ENCODE measurements at regions not wholly inside any gene's neighbourhood (a gene's known extent, or its start where the extent isn't known, plus 50 kb on each side); places are given as distances from the start of the nearest gene placed in this dataset.

- H3K27me3 ChIP-seq (ENCODE audit: control insufficient read depth in 1 of 2, insufficient read depth in 2 of 2, low read length in 2 of 2), result no peaks in the 10 kb centered on the region
- intact Hi-C loops (cut with micrococcal nuclease; ENCODE audit: unreplicated experiment) (no loop called here), in situ Hi-C loops (cut with HindIII; ENCODE audit: extremely low pct_ligation_motif_present, low pct_unique_long_range_greater_than_20kb) (no loop called here)
- ATAC-seq (no peak), FAIRE-seq (no peak), DNase-seq (ENCODE audit: low spot score) (no peak)
- no peaks in the 10 kb centered on the region for H3K79me2 ChIP-seq (ENCODE audit: insufficient read depth, low read length)
- no peak overlapping the region for H2AFZ ChIP-seq (ENCODE audit: low read length)
- H3K9me3 ChIP-seq (ENCODE audit: low read length), result peaks cover 30% of the 10 kb centered on the region
- H3K4me3 ChIP-seq (replicated peaks in 1 of 3; ENCODE audit: insufficient read depth in 1 of 3, low read depth in 2 of 3, low read length in 3 of 3), result no peak overlapping the region
- H3K27ac ChIP-seq (ENCODE audit: extremely low read length, insufficient read depth, low read length), result no peak overlapping the region
- H3K4me1 ChIP-seq (ENCODE audit: insufficient read depth, low read length), result no peaks in the 10 kb centered on the region
- WGBS (ENCODE audit: low lambda C conversion rate), result 5% methylated on average over 8 of the region's 8 CpGs
- H3K4me2 ChIP-seq (ENCODE audit: low read depth, low read length), result no peak overlapping the region
- ChIA-PET CTCF (ENCODE audit: low intra/inter-chr PET ratio, low total read pairs) (no interaction called here), POLR2A (no interaction called here)
- no peaks in the 10 kb centered on the region for H3K36me3 ChIP-seq (replicated peaks in 1 of 2; ENCODE audit: control insufficient read depth in 1 of 2, insufficient read depth in 2 of 2, low read length in 2 of 2)
- no TSS peak for BruUV-seq (replicated peaks)
- no peak overlapping the region for H3K9ac ChIP-seq (ENCODE audit: insufficient read depth, low read depth, low read length)
- TF ChIP-seq DNMT1 (CRISPR knock-in tag; IDR thresholded peaks at IDR 0.05) (no peak), HOXD1 (CRISPR knock-in tag; IDR thresholded peaks at IDR 0.05) (no peak), MYNN (CRISPR knock-in tag; IDR thresholded peaks at IDR 0.05; ENCODE audit: low read depth) (no peak), ZNF558 (CRISPR knock-in tag; IDR thresholded peaks at IDR 0.05; ENCODE audit: borderline replicate concordance) (no peak), ZNF83 (CRISPR knock-in tag; IDR thresholded peaks at IDR 0.05; ENCODE audit: borderline replicate concordance) (no peak), RFXAP (CRISPR knock-in tag; IDR thresholded peaks at IDR 0.05; ENCODE audit: borderline replicate concordance) (no peak), SIX4 (CRISPR knock-in tag; IDR thresholded peaks at IDR 0.05) (no peak), ZNF160 (CRISPR knock-in tag; IDR thresholded peaks at IDR 0.05) (no peak), NR2F1 (CRISPR knock-in tag; IDR thresholded peaks at IDR 0.05) (no peak), ZNF878 (CRISPR knock-in tag; IDR thresholded peaks at IDR 0.05) (no peak)
- no peaks in the 10 kb centered on the region for H4K20me1 ChIP-seq (ENCODE audit: insufficient read depth, low read length)
Measured at GRCh38 chr15:95646484-95647273, 683.8 kb upstream of the NR2F2 start.
